Activated CD4-positive, alpha-beta memory T cell treated with anti-CD3 and anti-CD28 coated beads, Interleukin-2, amount 10 ng/mL, durations not matched to agents 7 days and 5 days (primary cell): ENCODE measurements at regions not wholly inside any gene's neighbourhood (a gene's known extent, or its start where the extent isn't known, plus 50 kb on each side); places are given as distances from the start of the nearest gene placed in this dataset.

Source experiments
- CTCF ChIA-PET: fragments of 350-600 bp; sonication (Branson Sonifier 250); formaldehyde crosslinking; loops from one replicate; lab custom pipeline; 2021; ENCODE audit warnings: antibody characterized with exemption, inconsistent platforms; lab: Charles Lee
- POLR2A ChIA-PET: fragments of 350-600 bp; sonication (Branson Sonifier 250); formaldehyde crosslinking; loops from one replicate; lab custom pipeline; 2021; ENCODE audit warnings: antibody characterized with exemption; lab: Charles Lee
- DNase-seq: peaks from one replicate; pipeline ENCODE4 v3.0.0-alpha.2; 2020
- H3K27ac Mint-ChIP-seq: one replicate; pipeline ENCODE4 v1.8.0; 2021; ENCODE audit warnings: mild to moderate bottlenecking, mixed read lengths
- H3K27me3 Mint-ChIP-seq: one replicate; pipeline ENCODE4 v1.8.0; 2021; ENCODE audit warnings: mixed read lengths
- H3K36me3 Mint-ChIP-seq: one replicate; pipeline ENCODE4 v1.8.0; 2021; ENCODE audit warnings: low read depth, mixed read lengths
- H3K4me1 Mint-ChIP-seq: one replicate; pipeline ENCODE4 v1.8.0; 2021; ENCODE audit warnings: mixed read lengths
- H3K4me3 Mint-ChIP-seq: one replicate; pipeline ENCODE4 v1.8.0; 2021; ENCODE audit warnings: mild to moderate bottlenecking, mixed read lengths
- H3K9me3 Mint-ChIP-seq: one replicate; pipeline ENCODE4 v1.8.0; 2021; ENCODE audit warnings: mixed read lengths

DNA sequence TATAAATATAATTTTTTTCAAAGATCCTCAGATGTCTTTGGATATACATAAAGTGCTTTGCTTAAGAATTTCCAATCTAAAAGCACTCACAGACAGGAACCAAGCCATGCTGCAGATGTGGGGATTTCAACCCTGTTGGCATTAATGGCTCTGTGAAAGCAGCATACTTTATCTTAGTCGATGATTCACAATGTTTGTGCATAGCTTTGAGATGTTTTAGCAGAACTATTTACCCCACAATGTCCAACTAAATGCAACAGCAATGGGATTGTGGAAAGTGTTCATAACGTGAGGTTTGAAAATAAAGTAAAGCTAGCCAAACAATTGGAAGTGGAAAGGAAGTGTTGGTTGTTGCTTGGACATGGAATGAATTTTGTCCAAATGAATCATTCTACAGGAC is 371.4 kb downstream of the SOX2 start:
- CTCF ChIA-PET: no interaction called here
- POLR2A ChIA-PET: no interaction called here
- H3K27ac Mint-ChIP-seq: no peak overlapping the region
- H3K27me3 Mint-ChIP-seq: no peaks in the 10 kb centered on the region
- no peak overlapping the region for H3K4me3 Mint-ChIP-seq
- H3K4me1 Mint-ChIP-seq: no peaks in the 10 kb centered on the region
- DNase-seq: no peak
- H3K9me3 Mint-ChIP-seq: no peaks in the 10 kb centered on the region
- H3K36me3 Mint-ChIP-seq: no peaks in the 10 kb centered on the region

DNA sequence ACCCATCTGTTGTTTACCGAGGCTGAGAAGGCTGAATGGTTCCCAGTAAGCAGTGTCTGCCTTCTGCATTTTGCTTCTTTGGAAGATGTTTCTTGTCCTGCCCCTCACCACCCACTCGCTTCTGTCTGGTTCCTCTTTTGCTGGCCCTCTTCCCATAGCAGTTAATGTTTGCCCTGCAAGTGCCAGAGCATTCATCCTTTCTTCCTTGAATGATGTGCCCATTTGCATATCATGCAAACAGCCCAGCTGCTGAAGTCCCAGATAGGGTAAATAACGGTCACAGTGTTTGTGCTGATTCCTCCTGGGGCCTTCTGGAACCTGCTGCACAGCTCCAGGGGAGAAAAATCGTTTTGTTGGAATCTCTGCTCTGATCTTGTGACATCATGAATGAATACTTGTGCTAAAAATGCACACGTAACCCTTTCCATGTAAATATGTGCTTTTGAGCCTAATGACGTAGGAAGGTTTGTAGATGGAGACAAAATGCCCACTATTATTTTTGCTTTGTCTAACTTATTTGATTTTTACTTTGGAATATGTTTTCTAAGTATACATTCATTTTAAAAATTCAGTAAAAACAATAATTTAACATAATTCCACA is 381.0 kb downstream of the SOX2 start:
- Mint-ChIP-seq H3K4me3 (no peak overlapping the region), H3K27ac (no peak overlapping the region), H3K4me1 (no peaks in the 10 kb centered on the region), H3K9me3 (peaks cover 3% of the 10 kb centered on the region), H3K27me3 (no peaks in the 10 kb centered on the region), H3K36me3 (no peaks in the 10 kb centered on the region)
- DNase-seq: no peak
- CTCF ChIA-PET: no interaction called here
- POLR2A ChIA-PET: no interaction called here

DNA sequence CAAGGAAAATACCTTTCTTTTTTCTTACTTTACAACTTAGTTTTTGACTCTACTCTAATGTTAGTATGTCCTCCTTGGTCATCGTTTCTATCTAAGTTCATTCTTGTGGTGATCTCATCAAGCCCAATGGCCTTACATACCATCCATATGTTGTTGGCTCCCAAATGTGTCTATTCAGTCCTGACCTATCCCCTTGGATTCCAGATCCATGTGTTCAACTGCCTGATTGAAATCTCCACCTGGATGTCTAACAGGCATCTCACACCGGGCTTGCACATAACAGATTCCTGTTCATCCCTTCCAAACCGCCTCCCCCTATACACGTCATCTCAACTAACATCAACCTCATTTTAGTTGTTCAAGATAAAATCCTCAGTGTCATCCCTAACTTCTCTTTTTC is 382.6 kb downstream of the SOX2 start:
- ChIA-PET POLR2A (no interaction called here), CTCF (no interaction called here)
- DNase-seq: no peak
- Mint-ChIP-seq H3K4me1 (no peaks in the 10 kb centered on the region), H3K4me3 (no peak overlapping the region), H3K27me3 (no peaks in the 10 kb centered on the region), H3K27ac (no peak overlapping the region), H3K36me3 (no peaks in the 10 kb centered on the region), H3K9me3 (peaks cover 5% of the 10 kb centered on the region)

DNA sequence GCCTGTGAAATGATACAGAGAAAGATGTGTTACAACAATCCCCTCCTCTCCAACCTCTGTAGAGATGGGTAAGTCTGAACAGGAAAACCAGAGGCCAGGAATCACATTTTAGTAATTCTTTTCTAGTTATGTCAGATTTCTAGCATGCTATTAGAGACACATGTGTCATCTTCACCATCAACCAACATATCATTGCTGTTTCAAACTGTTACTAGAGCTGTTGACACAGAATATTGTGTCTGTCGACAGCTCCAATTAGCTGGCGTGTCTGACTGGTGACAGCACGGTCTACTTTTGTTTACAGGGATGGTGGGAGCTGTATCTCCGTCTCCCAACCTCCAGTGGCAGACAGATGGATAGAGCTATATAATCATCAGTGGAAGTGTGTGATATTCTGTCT is 393.2 kb downstream of the SOX2 start:
- ChIA-PET CTCF (no interaction called here), POLR2A (no interaction called here)
- no peak for DNase-seq
- H3K9me3 Mint-ChIP-seq: peaks cover 3% of the 10 kb centered on the region
- H3K36me3 Mint-ChIP-seq: no peaks in the 10 kb centered on the region
- H3K4me3 Mint-ChIP-seq: no peak overlapping the region
- no peaks in the 10 kb centered on the region for H3K27me3 Mint-ChIP-seq
- H3K4me1 Mint-ChIP-seq: no peaks in the 10 kb centered on the region
- H3K27ac Mint-ChIP-seq: no peak overlapping the region

DNA sequence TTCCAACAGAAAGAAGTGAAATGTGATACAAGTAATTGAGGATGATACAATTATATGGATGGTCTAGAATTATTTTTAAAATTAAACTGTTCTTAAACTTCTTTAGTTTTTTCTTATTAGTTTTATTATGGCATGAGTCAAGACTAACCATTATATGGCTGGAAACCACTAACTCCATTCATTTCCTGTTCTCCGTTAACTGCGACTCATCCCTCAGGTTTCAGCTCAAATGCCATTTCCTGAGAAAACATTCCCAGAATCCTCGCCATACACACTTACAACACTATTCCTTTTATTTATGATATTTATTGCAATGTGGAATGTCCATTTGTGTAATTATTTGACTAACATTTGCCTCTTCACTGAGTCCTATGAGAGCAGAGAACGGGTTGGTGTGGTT is 394.1 kb downstream of the SOX2 start:
- H3K4me3 Mint-ChIP-seq: no peak overlapping the region
- H3K4me1 Mint-ChIP-seq: no peaks in the 10 kb centered on the region
- ChIA-PET CTCF (no interaction called here), POLR2A (no interaction called here)
- no peak for DNase-seq
- no peaks in the 10 kb centered on the region for H3K27me3 Mint-ChIP-seq
- no peak overlapping the region for H3K27ac Mint-ChIP-seq
- H3K36me3 Mint-ChIP-seq: no peaks in the 10 kb centered on the region
- peaks cover 3% of the 10 kb centered on the region for H3K9me3 Mint-ChIP-seq

DNA sequence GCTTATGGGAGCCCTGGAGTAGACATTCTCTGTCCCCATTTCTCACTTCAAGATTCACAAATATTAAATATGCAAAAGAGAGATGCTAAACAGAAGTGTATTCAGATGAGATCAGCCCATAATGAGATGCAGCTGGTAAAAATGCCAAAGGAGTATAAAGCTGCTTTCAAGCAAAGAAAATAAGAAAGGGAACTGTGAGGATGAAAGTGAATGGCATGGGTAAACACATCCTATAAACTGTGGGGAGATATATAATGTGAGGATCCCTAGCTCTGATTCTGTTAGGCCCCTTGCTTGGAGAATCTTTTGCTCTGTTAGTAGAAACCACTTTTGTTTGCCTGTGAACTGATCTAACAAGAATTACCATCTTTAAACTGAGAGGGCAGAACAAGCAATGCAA is 396.6 kb downstream of the SOX2 start:
- no peak for DNase-seq
- no peaks in the 10 kb centered on the region for H3K27me3 Mint-ChIP-seq
- no peaks in the 10 kb centered on the region for H3K36me3 Mint-ChIP-seq
- ChIA-PET POLR2A (no interaction called here), CTCF (no interaction called here)
- H3K9me3 Mint-ChIP-seq: peaks cover under 1% of the 10 kb centered on the region
- H3K4me3 Mint-ChIP-seq: no peak overlapping the region
- no peak overlapping the region for H3K27ac Mint-ChIP-seq
- no peaks in the 10 kb centered on the region for H3K4me1 Mint-ChIP-seq

DNA sequence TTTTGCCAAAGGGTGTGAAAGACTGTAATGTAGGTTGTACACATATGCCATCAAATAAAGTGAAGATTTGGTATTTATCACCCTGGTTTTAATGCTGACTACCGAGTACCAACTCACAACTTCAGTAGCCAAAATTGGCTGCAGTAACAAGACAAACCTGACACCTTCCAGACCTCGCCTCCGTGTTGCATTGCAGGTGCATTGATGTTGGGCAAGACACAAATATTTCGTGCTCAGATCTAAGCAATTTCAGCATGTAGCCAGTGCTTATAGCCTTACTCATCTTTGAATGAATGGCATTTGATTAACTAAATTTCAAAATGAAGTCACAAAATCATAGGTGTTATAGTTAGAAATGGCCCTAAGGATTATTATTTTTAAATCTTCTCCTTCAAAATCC is 400.2 kb downstream of the SOX2 start:
- CTCF ChIA-PET: no interaction called here
- DNase-seq: no peak
- Mint-ChIP-seq H3K9me3 (peaks cover 3% of the 10 kb centered on the region), H3K27me3 (no peaks in the 10 kb centered on the region), H3K4me1 (no peaks in the 10 kb centered on the region), H3K36me3 (no peaks in the 10 kb centered on the region), H3K27ac (no peak overlapping the region), H3K4me3 (no peak overlapping the region)
- POLR2A ChIA-PET: no interaction called here

DNA sequence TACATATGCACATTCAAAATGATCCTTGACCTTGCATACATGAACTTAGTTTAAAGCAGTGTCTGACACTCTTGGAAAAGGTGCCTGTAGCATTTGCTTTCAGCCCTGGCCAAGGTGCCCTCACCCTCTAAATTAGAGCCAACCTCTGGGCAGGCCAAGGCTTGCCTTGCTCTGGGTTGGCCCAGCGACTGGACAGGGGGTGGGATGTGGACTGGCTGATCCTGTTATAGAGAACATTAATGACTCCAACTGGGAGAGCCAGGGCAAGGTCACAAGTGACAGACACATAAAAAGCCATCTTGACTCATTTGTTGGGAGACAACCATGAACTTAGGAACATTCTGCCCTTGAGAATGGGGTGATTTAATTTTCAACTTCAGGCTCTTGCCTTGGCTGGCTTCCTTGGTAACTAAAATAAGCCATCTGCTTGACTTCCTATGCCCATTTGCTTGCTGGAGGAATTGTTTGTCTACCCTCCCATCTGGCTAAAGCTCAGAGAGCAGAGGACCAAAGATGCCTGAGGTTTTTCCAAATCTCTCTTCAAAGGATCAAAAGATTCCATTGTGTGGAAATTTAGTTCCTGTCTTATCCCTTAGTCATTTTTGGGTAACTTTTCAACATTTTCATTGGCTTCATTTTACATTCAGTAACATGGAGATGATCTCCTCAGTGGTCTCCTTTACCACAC is 403.7 kb downstream of the SOX2 start:
- DNase-seq: no peak
- Mint-ChIP-seq H3K4me1 (no peaks in the 10 kb centered on the region), H3K4me3 (no peak overlapping the region), H3K27me3 (no peaks in the 10 kb centered on the region), H3K36me3 (no peaks in the 10 kb centered on the region), H3K27ac (no peak overlapping the region), H3K9me3 (peaks cover 3% of the 10 kb centered on the region)
- CTCF ChIA-PET: no interaction called here
- POLR2A ChIA-PET: no interaction called here

DNA sequence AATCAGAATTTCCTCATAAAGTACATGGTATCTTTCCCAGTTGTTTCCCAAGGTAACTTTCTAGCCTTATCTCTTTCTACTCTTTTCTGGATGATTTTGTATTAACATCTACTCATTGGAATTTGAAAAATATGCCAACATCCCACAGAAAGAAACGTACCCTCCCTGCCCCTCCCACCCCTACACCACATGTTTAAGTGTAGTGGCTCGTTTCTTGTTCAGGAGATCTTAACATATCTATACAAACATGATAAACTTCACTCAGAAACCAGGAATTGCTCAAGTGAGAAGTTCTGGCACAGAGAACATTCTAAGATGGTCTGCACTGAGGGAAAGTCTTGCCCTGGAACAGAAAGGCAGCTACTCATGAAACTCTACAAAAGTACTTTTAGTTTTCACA is 404.7 kb downstream of the SOX2 start:
- no peak for DNase-seq
- Mint-ChIP-seq H3K4me3 (no peak overlapping the region), H3K36me3 (no peaks in the 10 kb centered on the region), H3K4me1 (no peaks in the 10 kb centered on the region), H3K27me3 (no peaks in the 10 kb centered on the region), H3K27ac (no peak overlapping the region), H3K9me3 (peaks cover 3% of the 10 kb centered on the region)
- POLR2A ChIA-PET: no interaction called here
- CTCF ChIA-PET: no interaction called here

DNA sequence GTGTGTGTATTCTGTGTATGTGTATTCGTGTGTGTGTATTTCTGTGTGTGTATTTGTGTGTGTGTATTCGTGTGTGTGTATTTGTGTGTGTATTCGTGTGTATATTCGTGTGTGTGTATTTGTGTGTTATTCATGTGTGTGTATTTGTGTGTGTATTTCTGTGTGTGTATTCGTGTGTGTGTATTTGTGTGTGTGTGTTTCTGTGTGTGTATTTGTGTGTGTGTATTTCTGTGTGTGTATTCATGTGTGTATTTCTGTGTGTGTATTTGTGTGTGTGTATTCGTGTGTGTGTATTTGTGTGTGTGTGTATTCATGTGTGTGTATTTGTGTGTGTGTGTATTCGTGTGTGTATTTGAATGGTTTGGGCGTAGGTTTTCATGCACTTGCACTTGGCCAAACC is 405.4 kb downstream of the SOX2 start:
- CTCF ChIA-PET: no interaction called here
- POLR2A ChIA-PET: no interaction called here
- H3K36me3 Mint-ChIP-seq: no peaks in the 10 kb centered on the region
- H3K9me3 Mint-ChIP-seq: peaks cover 3% of the 10 kb centered on the region
- H3K27me3 Mint-ChIP-seq: no peaks in the 10 kb centered on the region
- DNase-seq: no peak
- no peak overlapping the region for H3K27ac Mint-ChIP-seq
- no peaks in the 10 kb centered on the region for H3K4me1 Mint-ChIP-seq
- no peak overlapping the region for H3K4me3 Mint-ChIP-seq

DNA sequence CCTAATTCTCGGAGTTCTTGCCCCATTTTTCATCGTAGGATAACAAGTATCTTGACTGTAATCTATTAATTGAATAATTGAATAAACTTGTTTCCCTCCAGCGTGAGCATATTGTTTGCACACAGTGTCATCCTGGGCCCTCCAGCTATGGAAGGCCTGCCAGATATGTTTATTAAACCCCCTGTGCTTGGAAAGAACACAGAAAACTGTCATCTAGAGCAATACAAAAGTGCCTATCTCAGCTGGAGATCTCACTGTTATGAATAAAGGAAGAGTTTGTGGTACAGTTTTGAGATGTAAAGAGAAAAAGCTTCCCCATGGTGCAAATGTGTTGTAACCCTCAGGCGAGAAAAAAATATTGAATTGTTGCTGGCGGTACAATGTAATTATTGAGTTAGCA is 405.9 kb downstream of the SOX2 start:
- no peaks in the 10 kb centered on the region for H3K4me1 Mint-ChIP-seq
- H3K9me3 Mint-ChIP-seq: peaks cover 3% of the 10 kb centered on the region
- H3K27me3 Mint-ChIP-seq: no peaks in the 10 kb centered on the region
- H3K36me3 Mint-ChIP-seq: no peaks in the 10 kb centered on the region
- ChIA-PET POLR2A (no interaction called here), CTCF (no interaction called here)
- no peak for DNase-seq
- H3K4me3 Mint-ChIP-seq: no peak overlapping the region
- H3K27ac Mint-ChIP-seq: no peak overlapping the region

DNA sequence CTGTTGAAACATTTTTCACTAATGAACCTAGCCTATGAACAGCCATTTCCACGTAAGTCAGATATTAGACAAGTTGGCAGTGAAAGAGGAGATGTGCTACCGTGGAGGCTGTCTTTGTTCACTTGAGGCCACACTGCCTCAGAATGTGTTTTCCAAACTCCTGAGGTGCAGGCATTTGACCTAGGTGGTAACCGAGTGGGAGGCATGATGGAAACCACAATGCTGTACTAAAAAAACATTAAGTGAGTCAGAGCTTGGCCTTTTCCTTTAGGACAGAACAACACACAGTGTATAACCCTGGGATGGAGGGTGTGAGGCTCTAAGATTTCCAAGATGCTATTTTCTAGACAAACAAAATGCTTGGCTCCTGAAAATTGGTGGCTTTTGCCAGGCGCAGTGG is 406.3 kb downstream of the SOX2 start:
- CTCF ChIA-PET: no interaction called here

DNA sequence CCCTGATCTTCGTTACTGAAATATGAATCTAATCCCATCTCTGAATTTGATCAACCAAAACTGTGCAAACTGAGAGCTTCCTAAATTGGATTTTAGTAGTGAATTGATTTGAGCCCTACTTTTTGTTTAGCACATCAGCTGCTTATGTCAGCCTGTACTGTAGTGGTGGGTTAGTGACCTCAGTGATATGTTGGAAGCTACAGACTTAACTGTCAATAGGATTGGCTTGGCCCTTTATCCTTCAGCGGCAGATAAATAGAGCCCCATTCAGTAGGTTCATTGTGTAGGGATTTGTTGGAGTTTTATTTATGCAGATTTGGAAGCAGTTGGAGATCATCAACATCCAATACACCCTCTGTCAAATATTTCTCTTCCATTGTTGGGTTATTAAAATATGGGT is 409.7 kb downstream of the SOX2 start:
- Mint-ChIP-seq H3K9me3 (no peaks in the 10 kb centered on the region), H3K36me3 (no peaks in the 10 kb centered on the region), H3K27me3 (no peaks in the 10 kb centered on the region), H3K4me3 (no peak overlapping the region), H3K4me1 (no peaks in the 10 kb centered on the region), H3K27ac (no peak overlapping the region)
- DNase-seq: no peak
- CTCF ChIA-PET: no interaction called here
- POLR2A ChIA-PET: no interaction called here

More for the DNA sequence above, 406.3 kb downstream of the SOX2 start:
- H3K4me3 Mint-ChIP-seq: no peak overlapping the region
- POLR2A ChIA-PET: no interaction called here
- no peaks in the 10 kb centered on the region for H3K4me1 Mint-ChIP-seq
- peaks cover 3% of the 10 kb centered on the region for H3K9me3 Mint-ChIP-seq
- H3K36me3 Mint-ChIP-seq: no peaks in the 10 kb centered on the region
- DNase-seq: no peak
- no peak overlapping the region for H3K27ac Mint-ChIP-seq
- H3K27me3 Mint-ChIP-seq: no peaks in the 10 kb centered on the region

DNA sequence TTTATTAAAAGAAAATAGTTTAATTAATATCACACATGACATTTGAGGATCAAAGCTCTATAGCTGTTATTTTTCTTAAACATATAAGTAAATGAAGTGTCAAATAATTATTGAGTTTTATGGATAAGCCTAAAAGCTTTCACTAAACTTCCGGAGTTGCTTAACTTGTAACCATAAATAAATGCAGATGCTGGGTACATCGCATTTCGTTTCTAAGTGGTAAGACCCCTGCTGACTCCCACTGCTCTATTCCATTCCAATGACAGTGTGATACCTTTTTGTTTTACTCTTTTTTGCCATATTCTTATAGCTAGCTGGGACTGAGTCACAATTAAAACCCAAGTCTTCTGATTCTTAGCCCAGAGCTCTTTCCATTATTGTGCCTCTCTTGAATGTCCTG is 411.1 kb downstream of the SOX2 start:
- Mint-ChIP-seq H3K4me3 (no peak overlapping the region), H3K27ac (no peak overlapping the region), H3K9me3 (no peaks in the 10 kb centered on the region), H3K27me3 (no peaks in the 10 kb centered on the region), H3K36me3 (no peaks in the 10 kb centered on the region), H3K4me1 (no peaks in the 10 kb centered on the region)
- CTCF ChIA-PET: no interaction called here
- no peak for DNase-seq
- POLR2A ChIA-PET: no interaction called here
